ENCODE measurements at regions not wholly inside any gene's neighbourhood (a gene's known extent, or its start where the extent isn't known, plus 50 kb on each side); places are given as distances from the start of the nearest gene placed in this dataset.

GRCh38 chr9:130781569-130781968, 53.5 kb upstream of the ABL1 start:
- DNase-seq (ENCODE audit: low read depth) = no peak

- no peak for DNase-seq (ENCODE audit: low read depth)
Measured at GRCh38 chr9:130782886-130783530, 52.0 kb upstream of the ABL1 start.

- no peak for DNase-seq (ENCODE audit: low read depth)
Measured at GRCh38 chr9:130785053-130785452, 50.0 kb upstream of the ABL1 start.

Data from EH (cell line).